K562 (cell line): ENCODE measurements at regions not wholly inside any gene's neighbourhood (a gene's known extent, or its start where the extent isn't known, plus 50 kb on each side); places are given as distances from the start of the nearest gene placed in this dataset.

Experiments used
- ASH1L ChIP-seq: fragments of 450-650 bp; IDR thresholded peaks from 2 replicates; pipeline ENCODE4 v1.6.1; 2018; ENCODE audit warnings: borderline replicate concordance, mild to moderate bottlenecking, low read depth; ENCODE audit not compliant: partially characterized antibody
- BHLHE40 ChIP-seq: IDR thresholded peaks from 2 replicates; pipeline ENCODE4 v1.6.1; 2011; ENCODE audit warnings: low read length, improper control_type of control experiment
- BRF1 ChIP-seq: IDR thresholded peaks from 3 replicates; pipeline ENCODE4 v1.6.1; 2011; ENCODE audit warnings: borderline replicate concordance, mild to moderate bottlenecking; ENCODE audit not compliant: insufficient read length; ENCODE audit errors: extremely low read depth
- CBX8 ChIP-seq: fragments of 200-600 bp; sonication (generic); IDR thresholded peaks from 2 replicates; pipeline ENCODE4 v1.6.1; 2012; ENCODE audit warnings: borderline replicate concordance, mixed run types, low read depth, mild to moderate bottlenecking, moderate library complexity, mixed read lengths, low read length, control low read depth, inconsistent platforms; ENCODE audit not compliant: poor library complexity, severe bottlenecking; ENCODE audit errors: extremely low read depth
- ESRRA ChIP-seq: fragments of 450-650 bp; IDR thresholded peaks from 2 replicates; pipeline ENCODE4 v1.6.1; 2014; ENCODE audit warnings: low read depth, mild to moderate bottlenecking, moderate library complexity, borderline replicate concordance
- FOXA3 ChIP-seq, 2 experiments: fragments of 450-650 bp in 1 of 2; sonication (generic) in 1 of 2; formaldehyde crosslinking; IDR thresholded peaks in 1 of 2; conservative IDR thresholded peaks in 1 of 2; 2 replicates each; pipeline versions ENCODE4 v1.4.0 to v1.8.0; 2020 to 2022; ENCODE audit warnings: mild to moderate bottlenecking in 2 of 2, missing genetic modification reagents in 1 of 2
- GATAD2B ChIP-seq: fragments of 450-650 bp; IDR thresholded peaks from 2 replicates; pipeline ENCODE4 v1.6.1; 2017; ENCODE audit warnings: mild to moderate bottlenecking, borderline replicate concordance
- MEF2A ChIP-seq: IDR thresholded peaks from 2 replicates; pipeline ENCODE4 v1.6.1; 2011; ENCODE audit warnings: low read depth, mild to moderate bottlenecking, low read length, moderate library complexity; ENCODE audit not compliant: control insufficient read depth
- MYBL2 ChIP-seq, 2 experiments: fragments of 450-650 bp in 1 of 2; sonication (generic) in 1 of 2; formaldehyde crosslinking in 1 of 2; IDR thresholded peaks; 2 replicates each; pipeline versions ENCODE4 v1.6.1 to v1.8.1; 2017 to 2022; ENCODE audit warnings: borderline replicate concordance in 1 of 2, inconsistent platforms in 1 of 2, low read depth in 1 of 2, mild to moderate bottlenecking in 1 of 2, missing genetic modification reagents in 1 of 2, moderate library complexity in 1 of 2
- NCOR1 ChIP-seq: fragments of 450-650 bp; IDR thresholded peaks from 2 replicates; pipeline ENCODE4 v1.6.1; 2016; ENCODE audit warnings: mild to moderate bottlenecking, moderate library complexity
- POLR2A ChIP-seq: fragments of 450-650 bp; conservative IDR thresholded peaks from 2 replicates; pipeline ENCODE4 v1.6.1; 2016
- SAP30 ChIP-seq: fragments of 200-600 bp; sonication (generic); IDR thresholded peaks from 2 replicates; pipeline ENCODE4 v1.6.1; 2012; ENCODE audit warnings: borderline replicate concordance, low read depth, mild to moderate bottlenecking, moderate library complexity, low read length, control low read depth, inconsistent platforms; ENCODE audit not compliant: insufficient read depth, poor library complexity, severe bottlenecking
- SMAD1 ChIP-seq: fragments of 150-350 bp; IDR thresholded peaks from 2 replicates; pipeline ENCODE4 v1.6.1; 2014; ENCODE audit warnings: low read length, low read depth; ENCODE audit not compliant: partially characterized antibody
- ZNF75A ChIP-seq: fragments of 450-650 bp; formaldehyde crosslinking; IDR thresholded peaks from 2 replicates; pipeline ENCODE4 v1.4.0; 2020; ENCODE audit warnings: mild to moderate bottlenecking
- TF ChIP-seq, protein P1 (sequence below): sonication (generic); formaldehyde crosslinking; IDR thresholded peaks from 2 replicates; pipeline ENCODE4 v1.8.0; 2023; ENCODE audit warnings: missing genetic modification reagents, mild to moderate bottlenecking, borderline replicate concordance
- TF ChIP-seq, protein P2 (sequence below): IDR thresholded peaks from 2 replicates; pipeline ENCODE4 v1.6.1; 2011; ENCODE audit warnings: borderline replicate concordance, low read depth, mild to moderate bottlenecking, moderate library complexity, low read length; ENCODE audit not compliant: insufficient read depth, poor library complexity, severe bottlenecking
- TF ChIP-seq, protein P3 (sequence below): fragments of 450-650 bp; IDR thresholded peaks from 2 replicates; pipeline ENCODE4 v1.7.0; 2016; ENCODE audit warnings: borderline replicate concordance

DNA sequence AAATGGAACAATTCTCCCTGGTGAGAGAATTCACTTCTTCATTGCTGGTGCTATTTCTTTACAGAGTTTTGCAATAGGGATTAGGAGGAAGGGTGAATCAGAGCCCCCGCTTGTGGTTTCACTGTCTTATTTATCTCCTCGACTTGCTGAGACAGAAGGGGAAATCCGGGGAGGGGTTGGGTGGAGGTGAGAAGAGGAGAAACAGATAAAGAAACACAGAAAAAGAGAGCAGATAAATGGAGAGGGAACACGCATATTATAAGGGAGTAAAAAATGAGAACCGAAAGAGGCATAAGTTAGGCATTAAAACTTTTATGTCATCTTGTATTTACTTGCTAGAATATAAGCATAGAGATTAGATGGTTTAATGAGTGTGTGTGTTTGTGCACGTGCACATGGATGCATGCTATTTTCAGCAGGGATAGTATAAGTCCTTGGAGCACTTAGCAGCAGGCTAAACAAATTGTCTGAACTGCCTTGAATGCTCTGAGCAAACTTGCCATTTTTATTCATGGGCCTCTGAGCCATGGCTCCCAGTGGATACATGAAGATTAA is 105.0 kb downstream of the OLIG3 start (continued):
- TF ChIP-seq SAP30, result no peak
- TF ChIP-seq ESRRA, result no peak
- TF ChIP-seq, protein P1, sequence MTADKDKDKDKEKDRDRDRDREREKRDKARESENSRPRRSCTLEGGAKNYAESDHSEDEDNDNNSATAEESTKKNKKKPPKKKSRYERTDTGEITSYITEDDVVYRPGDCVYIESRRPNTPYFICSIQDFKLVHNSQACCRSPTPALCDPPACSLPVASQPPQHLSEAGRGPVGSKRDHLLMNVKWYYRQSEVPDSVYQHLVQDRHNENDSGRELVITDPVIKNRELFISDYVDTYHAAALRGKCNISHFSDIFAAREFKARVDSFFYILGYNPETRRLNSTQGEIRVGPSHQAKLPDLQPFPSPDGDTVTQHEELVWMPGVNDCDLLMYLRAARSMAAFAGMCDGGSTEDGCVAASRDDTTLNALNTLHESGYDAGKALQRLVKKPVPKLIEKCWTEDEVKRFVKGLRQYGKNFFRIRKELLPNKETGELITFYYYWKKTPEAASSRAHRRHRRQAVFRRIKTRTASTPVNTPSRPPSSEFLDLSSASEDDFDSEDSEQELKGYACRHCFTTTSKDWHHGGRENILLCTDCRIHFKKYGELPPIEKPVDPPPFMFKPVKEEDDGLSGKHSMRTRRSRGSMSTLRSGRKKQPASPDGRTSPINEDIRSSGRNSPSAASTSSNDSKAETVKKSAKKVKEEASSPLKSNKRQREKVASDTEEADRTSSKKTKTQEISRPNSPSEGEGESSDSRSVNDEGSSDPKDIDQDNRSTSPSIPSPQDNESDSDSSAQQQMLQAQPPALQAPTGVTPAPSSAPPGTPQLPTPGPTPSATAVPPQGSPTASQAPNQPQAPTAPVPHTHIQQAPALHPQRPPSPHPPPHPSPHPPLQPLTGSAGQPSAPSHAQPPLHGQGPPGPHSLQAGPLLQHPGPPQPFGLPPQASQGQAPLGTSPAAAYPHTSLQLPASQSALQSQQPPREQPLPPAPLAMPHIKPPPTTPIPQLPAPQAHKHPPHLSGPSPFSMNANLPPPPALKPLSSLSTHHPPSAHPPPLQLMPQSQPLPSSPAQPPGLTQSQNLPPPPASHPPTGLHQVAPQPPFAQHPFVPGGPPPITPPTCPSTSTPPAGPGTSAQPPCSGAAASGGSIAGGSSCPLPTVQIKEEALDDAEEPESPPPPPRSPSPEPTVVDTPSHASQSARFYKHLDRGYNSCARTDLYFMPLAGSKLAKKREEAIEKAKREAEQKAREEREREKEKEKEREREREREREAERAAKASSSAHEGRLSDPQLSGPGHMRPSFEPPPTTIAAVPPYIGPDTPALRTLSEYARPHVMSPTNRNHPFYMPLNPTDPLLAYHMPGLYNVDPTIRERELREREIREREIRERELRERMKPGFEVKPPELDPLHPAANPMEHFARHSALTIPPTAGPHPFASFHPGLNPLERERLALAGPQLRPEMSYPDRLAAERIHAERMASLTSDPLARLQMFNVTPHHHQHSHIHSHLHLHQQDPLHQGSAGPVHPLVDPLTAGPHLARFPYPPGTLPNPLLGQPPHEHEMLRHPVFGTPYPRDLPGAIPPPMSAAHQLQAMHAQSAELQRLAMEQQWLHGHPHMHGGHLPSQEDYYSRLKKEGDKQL, result no peak
- TF ChIP-seq MYBL2 (IDR thresholded peaks at IDR 0.05; ENCODE audit: low read depth), result no peak
- no peak for TF ChIP-seq MYBL2 (CRISPR knock-in tag; IDR thresholded peaks at IDR 0.05; ENCODE audit: borderline replicate concordance)
- no peak for TF ChIP-seq BRF1
- TF ChIP-seq FOXA3 (CRISPR knock-in tag; conservative IDR thresholded peaks at IDR 0.05 in 1 of 2, IDR thresholded peaks at IDR 0.05 in 1 of 2), result 0 out of 4 replicates have a peak, but pooled peaks of 1 of the 2 experiments have one; percentile 17
- TF ChIP-seq SMAD1, result no peak
- no peak for TF ChIP-seq ZNF75A (CRISPR knock-in tag)
- peak; percentile 41 for TF ChIP-seq BHLHE40
- peak; percentile 30; the same call in 1 of the 2 replicates for TF ChIP-seq NCOR1
- TF ChIP-seq, protein P2, sequence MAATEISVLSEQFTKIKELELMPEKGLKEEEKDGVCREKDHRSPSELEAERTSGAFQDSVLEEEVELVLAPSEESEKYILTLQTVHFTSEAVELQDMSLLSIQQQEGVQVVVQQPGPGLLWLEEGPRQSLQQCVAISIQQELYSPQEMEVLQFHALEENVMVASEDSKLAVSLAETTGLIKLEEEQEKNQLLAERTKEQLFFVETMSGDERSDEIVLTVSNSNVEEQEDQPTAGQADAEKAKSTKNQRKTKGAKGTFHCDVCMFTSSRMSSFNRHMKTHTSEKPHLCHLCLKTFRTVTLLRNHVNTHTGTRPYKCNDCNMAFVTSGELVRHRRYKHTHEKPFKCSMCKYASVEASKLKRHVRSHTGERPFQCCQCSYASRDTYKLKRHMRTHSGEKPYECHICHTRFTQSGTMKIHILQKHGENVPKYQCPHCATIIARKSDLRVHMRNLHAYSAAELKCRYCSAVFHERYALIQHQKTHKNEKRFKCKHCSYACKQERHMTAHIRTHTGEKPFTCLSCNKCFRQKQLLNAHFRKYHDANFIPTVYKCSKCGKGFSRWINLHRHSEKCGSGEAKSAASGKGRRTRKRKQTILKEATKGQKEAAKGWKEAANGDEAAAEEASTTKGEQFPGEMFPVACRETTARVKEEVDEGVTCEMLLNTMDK, result no peak
- TF ChIP-seq, protein P3, sequence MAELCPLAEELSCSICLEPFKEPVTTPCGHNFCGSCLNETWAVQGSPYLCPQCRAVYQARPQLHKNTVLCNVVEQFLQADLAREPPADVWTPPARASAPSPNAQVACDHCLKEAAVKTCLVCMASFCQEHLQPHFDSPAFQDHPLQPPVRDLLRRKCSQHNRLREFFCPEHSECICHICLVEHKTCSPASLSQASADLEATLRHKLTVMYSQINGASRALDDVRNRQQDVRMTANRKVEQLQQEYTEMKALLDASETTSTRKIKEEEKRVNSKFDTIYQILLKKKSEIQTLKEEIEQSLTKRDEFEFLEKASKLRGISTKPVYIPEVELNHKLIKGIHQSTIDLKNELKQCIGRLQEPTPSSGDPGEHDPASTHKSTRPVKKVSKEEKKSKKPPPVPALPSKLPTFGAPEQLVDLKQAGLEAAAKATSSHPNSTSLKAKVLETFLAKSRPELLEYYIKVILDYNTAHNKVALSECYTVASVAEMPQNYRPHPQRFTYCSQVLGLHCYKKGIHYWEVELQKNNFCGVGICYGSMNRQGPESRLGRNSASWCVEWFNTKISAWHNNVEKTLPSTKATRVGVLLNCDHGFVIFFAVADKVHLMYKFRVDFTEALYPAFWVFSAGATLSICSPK, result no peak
- TF ChIP-seq GATAD2B, result no peak
- no peak for TF ChIP-seq ASH1L
- TF ChIP-seq MEF2A, result no peak
- no peak for TF ChIP-seq POLR2A
- no peak for TF ChIP-seq CBX8
